Effector CD4-positive, alpha-beta T cell (primary cell): ENCODE measurements at regions not wholly inside any gene's neighbourhood (a gene's known extent, or its start where the extent isn't known, plus 50 kb on each side); places are given as distances from the start of the nearest gene placed in this dataset.
"Not testable (repeated sequence)": the region's sequence is repeated elsewhere in the genome, so short reads cannot be mapped to it uniquely, and the experiment has no call there.

Experiments
- DNase-seq: peaks from one replicate; pipeline ENCODE4 v3.0.0-alpha.2; 2020

GRCh38 chr6:140043762-140044378 is 669.4 kb upstream of the CITED2 start:
- DNase-seq, result no peak

GRCh38 chr6:140043357-140043756 is 668.9 kb upstream of the CITED2 start:
- no peak for DNase-seq

DNA sequence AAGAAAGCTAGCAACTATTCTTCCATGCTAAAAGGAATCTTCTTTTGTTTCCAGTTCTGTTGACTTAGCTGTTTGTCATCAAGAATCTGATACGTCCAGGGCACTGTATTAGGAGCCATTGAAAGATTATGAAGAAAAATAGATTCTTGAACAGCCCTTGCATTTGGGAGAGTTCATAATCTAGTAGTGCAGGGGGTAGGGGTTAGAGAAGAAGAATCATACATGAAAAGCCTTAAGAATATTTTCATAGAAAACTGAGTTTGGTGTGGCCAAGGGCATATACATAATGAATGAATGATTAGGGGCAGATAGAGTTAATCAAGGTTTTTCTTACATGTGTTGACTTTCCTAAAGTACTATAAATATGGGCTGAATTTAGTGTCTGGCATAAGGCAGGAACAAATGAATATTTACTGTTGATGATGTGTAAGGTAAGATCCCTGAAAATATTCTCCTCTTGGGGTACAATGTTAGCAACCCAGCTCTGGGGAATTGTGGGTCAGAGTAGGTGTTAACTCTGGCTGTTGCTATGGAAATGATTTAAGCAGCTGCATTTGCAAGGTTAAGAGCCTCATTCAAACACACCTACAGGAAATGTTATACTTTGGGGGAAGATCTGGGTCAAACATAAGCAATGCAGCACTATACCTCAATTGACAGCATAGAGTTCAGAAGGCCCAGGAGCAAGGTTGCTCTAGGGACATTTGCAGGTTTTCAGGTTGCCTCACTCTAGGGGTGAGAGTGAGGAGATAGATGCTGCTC is 667.3 kb upstream of the CITED2 start:
- DNase-seq, result no peak

DNA sequence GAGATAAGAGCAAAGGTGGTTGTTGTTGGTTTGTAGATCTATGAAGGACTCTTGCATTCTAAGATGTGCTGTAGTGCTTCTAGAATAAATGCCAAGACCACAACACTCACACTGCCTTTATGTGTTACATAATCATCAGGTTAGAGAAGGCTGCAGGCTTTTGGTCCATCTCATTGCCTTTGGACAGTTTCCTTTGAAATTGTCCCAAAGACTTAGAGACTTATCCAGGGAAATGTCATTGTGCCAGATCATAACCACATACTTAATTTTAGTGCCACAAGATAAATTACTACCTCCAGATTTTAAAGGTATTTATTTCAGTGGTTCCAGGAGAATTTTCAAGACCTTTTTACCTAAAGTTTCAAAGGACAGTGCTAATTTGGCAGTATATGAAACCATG is 666.6 kb upstream of the CITED2 start:
- no peak for DNase-seq

DNA sequence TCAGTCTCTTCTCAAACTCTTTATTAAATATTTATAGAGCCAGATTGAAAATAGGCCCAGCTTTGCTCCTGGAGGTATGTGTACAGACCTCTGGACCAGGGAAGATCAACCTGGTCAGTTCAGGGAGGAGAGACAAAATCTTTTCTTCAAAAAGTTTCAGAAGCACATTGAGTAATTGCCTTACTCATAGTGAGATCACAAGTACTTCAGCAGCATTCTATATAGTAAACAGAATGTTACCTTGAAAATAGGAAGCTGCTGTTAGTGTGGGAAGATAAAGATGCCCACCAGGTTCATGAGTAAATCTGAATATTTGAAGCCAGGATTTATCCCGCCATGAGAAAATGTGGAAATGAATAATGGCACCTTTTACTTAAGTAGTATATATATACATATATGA is 665.9 kb upstream of the CITED2 start:
- no peak for DNase-seq

GRCh38 chr6:140039364-140039763 is 664.9 kb upstream of the CITED2 start:
- no peak for DNase-seq

- DNase-seq, result no peak
These were observed 661.7 kb upstream of the CITED2 start for GRCh38 chr6:140036196-140036595.

GRCh38 chr6:140032189-140032588 is 657.7 kb upstream of the CITED2 start:
- no peak for DNase-seq

DNA sequence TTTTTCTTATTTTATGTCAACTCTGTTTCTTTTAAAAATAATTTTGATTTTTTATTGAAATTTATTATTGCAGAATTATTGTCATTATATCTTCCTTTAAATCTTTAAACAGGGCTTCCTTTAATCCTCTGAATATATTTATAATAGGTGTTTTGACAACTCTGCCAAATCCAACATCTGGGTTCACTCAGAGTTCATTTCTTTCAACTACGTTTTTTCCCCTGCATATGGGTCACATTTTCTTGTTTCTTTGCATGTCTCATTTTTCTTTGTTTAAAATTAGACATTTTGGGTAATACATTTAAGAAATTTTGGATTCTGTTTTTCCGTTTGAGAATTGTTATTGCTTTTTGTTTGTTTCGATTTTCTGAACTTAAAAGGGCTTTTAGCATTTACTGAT is 655.1 kb upstream of the CITED2 start:
- DNase-seq, result no peak

GRCh38 chr6:140027219-140027618 is 652.8 kb upstream of the CITED2 start:
- DNase-seq, result no peak

- no peak for DNase-seq
These were observed 652.1 kb upstream of the CITED2 start for GRCh38 chr6:140026546-140026945.

- no peak for DNase-seq
These were observed 650.7 kb upstream of the CITED2 start for GRCh38 chr6:140025171-140025570.

DNA sequence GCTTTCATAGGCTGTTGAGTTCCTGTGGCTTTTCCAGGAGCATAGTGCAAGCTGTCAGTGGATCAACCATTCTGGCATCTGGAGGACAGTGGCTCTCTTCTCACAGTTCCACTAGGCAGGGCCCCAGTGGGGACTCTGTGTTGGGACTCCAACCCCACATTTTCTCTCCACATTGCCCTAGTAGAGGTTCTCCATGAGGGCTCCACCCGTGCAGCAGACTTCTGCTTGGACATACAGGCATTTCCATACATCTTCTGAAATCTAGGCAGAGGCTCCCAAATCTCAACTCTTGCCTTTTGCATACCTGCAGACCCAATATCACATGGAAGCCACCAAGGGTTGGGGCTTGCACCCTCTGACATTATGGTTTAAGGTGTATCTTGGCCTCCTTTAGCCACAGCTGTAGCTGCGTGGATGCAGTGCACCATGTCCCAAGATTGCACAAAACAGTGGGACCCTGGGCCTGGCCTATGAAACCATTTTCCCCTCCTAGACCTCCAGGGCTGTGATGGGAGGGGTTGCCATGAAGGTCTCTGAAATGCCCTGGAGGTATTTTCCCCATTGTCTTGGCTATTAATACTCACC is 645.9 kb upstream of the CITED2 start:
- no peak for DNase-seq

DNA sequence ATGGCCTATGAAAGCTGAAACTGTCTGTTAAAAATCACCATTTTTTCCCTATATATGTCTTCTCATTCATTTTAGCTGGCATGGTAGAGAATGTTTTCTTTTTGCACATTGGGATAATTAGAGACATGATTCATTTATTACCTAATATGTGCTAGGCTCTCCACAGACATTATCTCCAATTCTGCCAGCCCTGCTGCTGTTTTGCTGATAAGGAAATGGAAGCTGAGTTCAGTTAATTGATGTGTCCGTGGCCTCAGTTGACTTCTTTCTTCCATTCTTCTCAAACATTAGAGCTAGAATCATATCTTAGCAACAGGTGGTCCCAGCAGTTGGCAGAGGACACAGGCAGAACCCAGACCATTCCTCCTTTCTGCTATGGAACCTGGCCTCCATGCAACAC is 644.1 kb upstream of the CITED2 start:
- no peak for DNase-seq

DNA sequence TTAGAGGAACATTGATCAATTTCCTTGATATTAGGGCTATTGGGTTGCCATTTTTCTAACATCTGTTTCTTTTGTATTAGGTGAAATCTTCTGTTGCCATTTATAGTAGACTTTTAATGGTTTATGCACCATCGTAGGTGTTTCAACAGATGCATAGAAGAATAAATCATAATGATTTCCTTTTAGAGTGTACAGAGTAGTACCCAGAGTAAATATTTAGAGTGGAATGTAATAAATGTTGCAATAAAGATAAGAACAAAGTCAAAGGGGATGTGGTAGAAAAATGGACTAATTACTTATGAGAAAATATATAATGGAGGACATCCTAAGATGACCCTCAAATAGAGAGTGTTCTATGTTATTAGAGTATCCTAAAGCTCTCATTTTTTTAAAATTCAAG is 643.0 kb upstream of the CITED2 start:
- DNase-seq, result no peak

DNA sequence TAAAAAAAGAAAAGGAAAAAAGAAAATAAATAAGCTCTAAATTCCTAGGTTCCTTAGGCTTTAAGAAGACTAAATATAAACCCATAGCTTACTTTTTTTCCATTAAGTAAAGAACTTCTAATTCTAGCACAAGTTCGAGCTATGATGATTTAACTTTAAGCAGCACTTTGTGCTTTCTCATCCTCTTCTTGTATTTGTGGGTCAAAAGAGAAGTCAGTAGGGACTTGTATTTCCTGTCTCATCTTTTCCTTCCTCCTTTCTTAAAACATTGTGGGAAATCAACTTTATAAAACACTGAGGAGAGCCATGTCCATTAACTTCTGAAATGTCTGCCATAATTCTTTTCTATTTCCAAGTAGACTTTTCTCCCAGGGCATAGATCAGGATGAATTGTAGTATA is 637.7 kb upstream of the CITED2 start:
- no peak for DNase-seq

DNA sequence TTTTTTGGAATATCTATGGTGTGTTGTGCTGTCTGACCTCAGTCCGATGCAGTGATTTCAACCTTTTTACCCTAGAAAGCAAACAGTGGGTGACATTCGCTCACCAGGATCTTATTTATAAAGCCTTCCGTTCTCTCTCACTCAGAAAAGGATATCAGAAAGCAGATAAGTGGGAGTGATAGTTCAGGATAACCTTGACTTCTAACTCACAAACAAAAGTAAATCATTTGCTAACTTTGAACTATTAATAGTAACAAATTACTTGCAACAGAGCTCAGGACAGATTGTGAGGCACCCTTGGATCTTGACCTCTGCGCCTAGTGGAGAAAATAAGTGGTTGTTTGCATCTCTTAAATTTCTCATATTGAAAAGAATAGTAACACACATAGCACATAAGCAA is 637.1 kb upstream of the CITED2 start:
- no peak for DNase-seq

DNA sequence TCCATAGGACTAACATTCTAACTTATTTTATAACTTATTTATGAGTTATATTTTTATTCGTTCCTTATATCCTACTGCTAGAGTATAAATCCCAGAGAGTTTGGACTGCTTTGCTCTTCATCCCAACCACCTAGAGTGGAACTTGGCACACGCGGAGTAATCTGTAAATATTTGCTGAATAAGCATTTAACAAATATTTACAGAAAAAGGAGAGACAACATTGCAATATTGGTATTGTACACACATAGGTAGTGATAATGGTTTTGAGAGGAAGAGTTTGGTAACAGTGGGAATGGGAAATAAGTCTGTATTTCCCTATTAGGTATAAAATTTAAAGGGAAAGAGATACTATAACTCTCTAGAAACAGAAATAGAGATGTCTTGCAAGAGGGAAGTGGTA is 634.8 kb upstream of the CITED2 start:
- no peak for DNase-seq

- DNase-seq, result no peak
These were observed 633.1 kb upstream of the CITED2 start for GRCh38 chr6:140007525-140007924.

GRCh38 chr6:140003217-140003616 is 628.8 kb upstream of the CITED2 start:
- DNase-seq, result no peak

DNA sequence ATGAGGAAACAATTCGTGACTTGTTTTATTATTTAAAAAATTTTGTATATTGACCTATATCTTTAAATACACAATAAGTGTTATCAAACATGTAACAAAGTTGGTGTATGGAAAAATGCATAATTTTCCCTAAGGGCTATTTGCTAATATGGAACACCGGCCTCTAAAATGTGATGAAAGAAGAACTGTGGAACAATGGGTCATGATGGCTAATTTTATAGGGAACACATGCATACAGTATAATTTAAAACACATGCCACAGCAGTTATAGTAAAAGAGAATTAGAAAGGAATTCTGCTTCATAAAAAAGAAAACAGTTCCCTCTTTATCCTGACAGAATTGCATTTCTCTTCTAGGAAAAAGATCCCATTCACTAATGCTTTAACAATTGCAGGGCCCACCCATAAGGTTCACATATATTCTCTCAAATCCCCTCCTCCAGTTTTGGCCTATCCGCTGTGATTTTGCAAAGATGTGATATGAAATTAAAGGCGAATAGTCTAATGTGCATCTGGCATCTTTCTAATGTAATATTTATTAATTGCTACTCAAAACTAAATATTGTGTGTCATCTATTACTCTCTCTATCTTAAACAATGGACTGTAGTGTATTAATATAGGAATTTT is 628.1 kb upstream of the CITED2 start:
- DNase-seq, result no peak

GRCh38 chr6:140001821-140002341 is 627.4 kb upstream of the CITED2 start:
- DNase-seq, result no peak

- no peak for DNase-seq
These were observed 626.6 kb upstream of the CITED2 start for GRCh38 chr6:140001005-140001404.

- not testable (repeated sequence) for DNase-seq
These were observed 625.2 kb upstream of the CITED2 start for GRCh38 chr6:139999661-140000060.
